ENCODE measurements at regions not wholly inside any gene's neighbourhood (a gene's known extent, or its start where the extent isn't known, plus 50 kb on each side); places are given as distances from the start of the nearest gene placed in this dataset.
"Not testable (repeated sequence)": the region's sequence is repeated elsewhere in the genome, so short reads cannot be mapped to it uniquely, and the experiment has no call there.

DNA sequence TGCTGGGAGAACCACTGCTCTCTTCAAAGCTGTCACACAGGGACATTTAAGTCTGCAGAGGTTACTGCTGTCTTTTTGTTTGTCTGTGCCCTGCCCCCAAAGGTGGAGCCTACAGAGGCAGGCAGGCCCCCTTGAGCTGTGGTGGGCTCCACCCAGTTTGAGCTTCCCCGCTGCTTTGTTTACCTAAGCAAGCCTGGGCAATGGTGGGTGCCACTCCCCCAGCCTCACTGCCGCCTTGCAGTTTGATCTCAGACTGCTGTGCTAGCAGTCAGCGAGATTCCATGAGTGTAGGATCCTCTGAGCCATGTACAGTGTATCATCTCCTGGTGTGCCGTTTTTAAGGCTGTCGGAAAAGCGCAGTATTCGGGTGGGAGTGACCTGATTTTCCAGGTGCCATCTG, 784.0 kb downstream of the LUZP2 start:
- TF ChIP-seq, protein P1, sequence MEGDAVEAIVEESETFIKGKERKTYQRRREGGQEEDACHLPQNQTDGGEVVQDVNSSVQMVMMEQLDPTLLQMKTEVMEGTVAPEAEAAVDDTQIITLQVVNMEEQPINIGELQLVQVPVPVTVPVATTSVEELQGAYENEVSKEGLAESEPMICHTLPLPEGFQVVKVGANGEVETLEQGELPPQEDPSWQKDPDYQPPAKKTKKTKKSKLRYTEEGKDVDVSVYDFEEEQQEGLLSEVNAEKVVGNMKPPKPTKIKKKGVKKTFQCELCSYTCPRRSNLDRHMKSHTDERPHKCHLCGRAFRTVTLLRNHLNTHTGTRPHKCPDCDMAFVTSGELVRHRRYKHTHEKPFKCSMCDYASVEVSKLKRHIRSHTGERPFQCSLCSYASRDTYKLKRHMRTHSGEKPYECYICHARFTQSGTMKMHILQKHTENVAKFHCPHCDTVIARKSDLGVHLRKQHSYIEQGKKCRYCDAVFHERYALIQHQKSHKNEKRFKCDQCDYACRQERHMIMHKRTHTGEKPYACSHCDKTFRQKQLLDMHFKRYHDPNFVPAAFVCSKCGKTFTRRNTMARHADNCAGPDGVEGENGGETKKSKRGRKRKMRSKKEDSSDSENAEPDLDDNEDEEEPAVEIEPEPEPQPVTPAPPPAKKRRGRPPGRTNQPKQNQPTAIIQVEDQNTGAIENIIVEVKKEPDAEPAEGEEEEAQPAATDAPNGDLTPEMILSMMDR (IDR thresholded peaks at IDR 0.05): not testable (repeated sequence)
- not testable (repeated sequence) for TF ChIP-seq POLR2A (IDR thresholded peaks at IDR 0.05)
